Right atrium auricular region (tissue), 2 donors: ENCODE measurements at regions not wholly inside any gene's neighbourhood (a gene's known extent, or its start where the extent isn't known, plus 50 kb on each side); places are given as distances from the start of the nearest gene placed in this dataset.

Source experiments
- DNase-seq: peaks from one replicate; pipeline ENCODE4 v3.0.0-alpha.2; 2019; ENCODE audit warnings: low spot score
- H3K27ac ChIP-seq, 2 donors: fragments of 200-600 bp; sonication (generic); 1 replicate in 1 of 2; 2 replicates in 1 of 2; pipeline ENCODE4 v1.5.1; 2016 to 2019
- H3K27me3 ChIP-seq, 2 donors: fragments of 200-600 bp; sonication (generic); one replicate each; pipeline versions ENCODE4 v1.5.1 to v1.6.0; 2017 to 2019
- H3K36me3 ChIP-seq: fragments of 200-600 bp; sonication (generic); one replicate; pipeline ENCODE4 v1.5.1; 2016
- H3K4me1 ChIP-seq, 2 donors: fragments of 200-600 bp; sonication (generic); one replicate each; pipeline versions ENCODE4 v1.5.1 to v1.6.0; 2017 to 2019
- H3K4me3 ChIP-seq, 2 donors: fragments of 200-600 bp; sonication (generic); 1 replicate in 1 of 2; 2 replicates in 1 of 2; pipeline ENCODE4 v1.5.1; 2017 to 2019; ENCODE audit warnings: mild to moderate bottlenecking in 1 of 2, moderate library complexity in 1 of 2
- H3K9me3 ChIP-seq, 2 donors: fragments of 200-600 bp; sonication (generic); one replicate each; pipeline ENCODE4 v1.5.1; 2019
- CTCF ChIP-seq, 2 donors: fragments of 200-600 bp; sonication (generic); IDR thresholded peaks; one replicate each; pipeline ENCODE4 v1.5.1; 2019; ENCODE audit warnings: antibody characterized with exemption in 2 of 2

DNA sequence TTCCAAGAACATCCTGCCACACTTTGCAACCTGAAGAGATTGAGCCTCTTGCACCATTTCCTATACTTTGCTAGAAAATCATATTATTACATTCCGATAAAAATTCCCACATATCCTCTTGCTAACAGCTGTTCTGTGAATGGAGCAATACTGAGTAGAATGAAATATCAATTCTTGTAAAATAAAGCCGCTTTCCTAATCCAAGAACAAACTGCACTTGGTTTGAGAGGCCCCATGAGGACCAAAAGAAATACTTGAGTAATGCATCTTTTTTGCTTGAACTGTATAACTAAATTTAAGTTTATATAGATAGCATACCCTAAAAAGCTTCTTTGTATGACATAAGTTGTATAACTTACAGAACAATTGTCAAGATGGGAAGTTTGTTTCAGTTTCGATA is 632.4 kb upstream of the SLC8A1 start:
- H3K4me1 ChIP-seq, result no peaks in the 10 kb centered on the region
- no peaks in the 10 kb centered on the region for H3K36me3 ChIP-seq
- no peaks in the 10 kb centered on the region for H3K27me3 ChIP-seq
- no peak overlapping the region for H3K27ac ChIP-seq
- DNase-seq, result no peak
- no peak overlapping the region for H3K4me3 ChIP-seq
- no peak for TF ChIP-seq CTCF (IDR thresholded peaks at IDR 0.05)
- H3K9me3 ChIP-seq, result peaks cover 0 to 11% of the 10 kb centered on the region in 2 donors

- TF ChIP-seq CTCF (IDR thresholded peaks at IDR 0.05), result no peak
- Histone ChIP-seq H3K27me3 (no peaks in the 10 kb centered on the region), H3K36me3 (no peaks in the 10 kb centered on the region), H3K4me3 (no peak overlapping the region), H3K4me1 (no peaks in the 10 kb centered on the region), H3K27ac (no peak overlapping the region), H3K9me3 (no peaks in the 10 kb centered on the region)
- DNase-seq, result no peak
Measured at GRCh38 chr2:41087946-41088345, 636.1 kb upstream of the SLC8A1 start.

DNA sequence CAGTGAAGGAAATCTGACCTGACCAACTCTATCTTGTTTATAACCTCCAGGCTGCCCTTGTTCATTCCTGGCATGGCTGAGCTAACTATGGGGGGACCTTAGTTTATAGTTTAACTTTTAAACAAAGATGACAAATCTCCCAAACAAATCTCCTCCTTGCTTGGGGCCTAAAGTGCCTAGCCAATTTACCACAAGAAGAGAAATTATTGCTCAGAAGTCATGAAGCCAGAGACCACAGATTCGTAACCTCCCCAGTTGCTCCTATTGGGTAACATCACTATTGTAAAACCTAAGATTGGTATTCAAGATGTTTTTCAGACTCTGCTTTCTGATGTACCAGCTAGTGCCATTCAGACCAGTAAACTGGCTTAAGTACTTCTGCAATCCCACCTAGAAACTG is 649.4 kb upstream of the SLC8A1 start:
- DNase-seq, result no peak
- Histone ChIP-seq H3K27me3 (no peaks in the 10 kb centered on the region), H3K4me3 (no peak overlapping the region), H3K4me1 (no peaks in the 10 kb centered on the region), H3K9me3 (no peaks in the 10 kb centered on the region), H3K27ac (no peak overlapping the region), H3K36me3 (no peaks in the 10 kb centered on the region)
- TF ChIP-seq CTCF (IDR thresholded peaks at IDR 0.05), result no peak

DNA sequence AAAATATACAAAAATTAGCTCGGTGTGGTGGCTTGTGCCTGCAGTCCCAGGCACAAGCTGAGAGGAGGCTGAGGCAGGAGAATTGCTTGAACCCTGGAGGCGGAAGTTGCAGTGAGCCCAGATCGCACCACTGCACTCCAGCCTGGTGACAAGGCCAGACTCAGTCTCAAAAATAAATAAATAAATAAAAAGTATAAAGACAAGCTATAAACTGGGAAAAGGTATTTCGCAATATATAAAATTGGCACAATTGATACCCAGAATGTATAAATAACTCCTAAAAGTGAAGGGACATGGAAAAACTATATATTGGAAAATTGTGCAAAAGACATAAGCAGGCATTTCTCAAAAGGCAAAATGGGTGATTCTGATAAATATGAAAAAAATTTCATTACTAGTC is 657.9 kb upstream of the SLC8A1 start:
- no peak overlapping the region for H3K4me3 ChIP-seq
- H3K27me3 ChIP-seq, result no peaks in the 10 kb centered on the region
- H3K9me3 ChIP-seq, result no peaks in the 10 kb centered on the region
- no peaks in the 10 kb centered on the region for H3K36me3 ChIP-seq
- DNase-seq, result no peak
- TF ChIP-seq CTCF (IDR thresholded peaks at IDR 0.05), result no peak
- no peaks in the 10 kb centered on the region for H3K4me1 ChIP-seq
- no peak overlapping the region for H3K27ac ChIP-seq

GRCh38 chr2:41111836-41112627 is 660.1 kb upstream of the SLC8A1 start:
- Histone ChIP-seq H3K27ac (no peak overlapping the region), H3K4me1 (no peaks in the 10 kb centered on the region), H3K4me3 (no peak overlapping the region), H3K36me3 (no peaks in the 10 kb centered on the region), H3K27me3 (no peaks in the 10 kb centered on the region), H3K9me3 (no peaks in the 10 kb centered on the region)
- no peak for DNase-seq
- TF ChIP-seq CTCF (IDR thresholded peaks at IDR 0.05), result no peak
